Liver (tissue), 8 donors: ENCODE measurements at regions not wholly inside any gene's neighbourhood (a gene's known extent, or its start where the extent isn't known, plus 50 kb on each side); places are given as distances from the start of the nearest gene placed in this dataset.

ENCODE experiments used
- DNase-seq: peaks from one replicate; pipeline ENCODE4 v3.0.0-alpha.2; 2017; ENCODE audit warnings: low spot score
- H3K27ac ChIP-seq, 2 donors: one replicate each; pipeline ENCODE4 v1.7.0; 2013; ENCODE audit warnings: inconsistent platforms in 2 of 2, low read length in 2 of 2, control low read depth in 1 of 2, low read depth in 1 of 2, mild to moderate bottlenecking in 1 of 2
- H3K27me3 ChIP-seq, 4 donors: one replicate each; pipeline versions ENCODE4 v1.6.1 to v1.7.0; 2013; ENCODE audit warnings: low read length in 3 of 4, inconsistent platforms in 1 of 4, mild to moderate bottlenecking in 1 of 4, moderate library complexity in 1 of 4; ENCODE audit not compliant: control insufficient read depth in 4 of 4, insufficient read depth in 4 of 4
- H3K36me3 ChIP-seq, 4 donors: one replicate each; pipeline versions ENCODE4 v1.6.1 to v1.7.0; 2013; ENCODE audit warnings: low read length in 3 of 4, mild to moderate bottlenecking in 3 of 4, low read depth in 1 of 4, moderate library complexity in 1 of 4; ENCODE audit not compliant: control insufficient read depth in 4 of 4, insufficient read depth in 3 of 4
- H3K4me1 ChIP-seq, 4 donors: one replicate each; pipeline versions ENCODE4 v1.6.1 to v1.7.0; 2013; ENCODE audit warnings: low read length in 3 of 4, mild to moderate bottlenecking in 3 of 4, moderate library complexity in 1 of 4; ENCODE audit not compliant: control insufficient read depth in 4 of 4, insufficient read depth in 4 of 4
- H3K4me3 ChIP-seq, 3 donors: one replicate each; pipeline versions ENCODE4 v1.6.1 to v1.7.0; 2013; ENCODE audit warnings: low read length in 3 of 3, control low read depth in 1 of 3, low read depth in 1 of 3, mild to moderate bottlenecking in 1 of 3
- H3K9ac ChIP-seq, 2 donors: one replicate each; pipeline ENCODE4 v1.7.0; 2013; ENCODE audit warnings: low read length in 2 of 2, mild to moderate bottlenecking in 2 of 2, moderate library complexity in 2 of 2, control low read depth in 1 of 2, low read depth in 1 of 2
- H3K9me3 ChIP-seq, 4 donors: one replicate each; pipeline versions ENCODE4 v1.6.1 to v1.7.0; 2013; ENCODE audit warnings: low read length in 3 of 4; ENCODE audit not compliant: control insufficient read depth in 4 of 4
- ATF3 ChIP-seq: IDR thresholded peaks from 2 replicates; pipeline ENCODE4 v1.6.1; 2016; ENCODE audit warnings: antibody characterized with exemption
- CTCF ChIP-seq: fragments of 150-350 bp; IDR thresholded peaks from 2 replicates; pipeline ENCODE4 v1.5.1; 2017; ENCODE audit warnings: improper control_type of control experiment, low read depth, low read length; ENCODE audit not compliant: missing input control
- FOXA1 ChIP-seq: IDR thresholded peaks from 2 replicates; pipeline ENCODE4 v1.6.1; 2016; ENCODE audit warnings: antibody characterized with exemption
- FOXA2 ChIP-seq: IDR thresholded peaks from 2 replicates; pipeline ENCODE4 v1.6.1; 2016; ENCODE audit warnings: antibody characterized with exemption
- GABPA ChIP-seq, 2 donors: IDR thresholded peaks in 1 of 2; conservative IDR thresholded peaks in 1 of 2; 2 replicates each; pipeline ENCODE4 v1.6.1; 2016; ENCODE audit warnings: antibody characterized with exemption in 2 of 2, mild to moderate bottlenecking in 1 of 2, moderate library complexity in 1 of 2
- HNF4A ChIP-seq, 2 donors: conservative IDR thresholded peaks; 2 replicates each; pipeline ENCODE4 v1.6.1; 2016; ENCODE audit warnings: antibody characterized with exemption in 2 of 2, mild to moderate bottlenecking in 2 of 2
- HNF4G ChIP-seq: IDR thresholded peaks from 2 replicates; pipeline ENCODE4 v1.6.1; 2016; ENCODE audit warnings: antibody characterized with exemption
- JUND ChIP-seq, 2 donors: IDR thresholded peaks; 2 replicates each; pipeline ENCODE4 v1.6.1; 2016; ENCODE audit warnings: antibody characterized with exemption in 2 of 2
- MAX ChIP-seq: IDR thresholded peaks from 2 replicates; pipeline ENCODE4 v1.6.1; 2016; ENCODE audit warnings: antibody characterized with exemption
- NR2F2 ChIP-seq: IDR thresholded peaks from 2 replicates; pipeline ENCODE4 v1.6.1; 2016; ENCODE audit warnings: antibody characterized with exemption
- RAD21 ChIP-seq, 2 donors: IDR thresholded peaks; 2 replicates each; pipeline ENCODE4 v1.6.1; 2016; ENCODE audit warnings: antibody characterized with exemption in 2 of 2, mild to moderate bottlenecking in 2 of 2
- REST ChIP-seq: IDR thresholded peaks from 2 replicates; pipeline ENCODE4 v1.6.1; 2016; ENCODE audit warnings: antibody characterized with exemption, mild to moderate bottlenecking
- RXRA ChIP-seq, 2 donors: IDR thresholded peaks; 2 replicates each; pipeline ENCODE4 v1.6.1; 2017 to 2018; ENCODE audit warnings: antibody characterized with exemption in 2 of 2, mild to moderate bottlenecking in 1 of 2
- SP1 ChIP-seq: IDR thresholded peaks from 2 replicates; pipeline ENCODE4 v1.6.1; 2018; ENCODE audit warnings: antibody characterized with exemption, mild to moderate bottlenecking
- TAF1 ChIP-seq: conservative IDR thresholded peaks from 2 replicates; pipeline ENCODE4 v1.6.1; 2016; ENCODE audit warnings: antibody characterized with exemption, mild to moderate bottlenecking
- YY1 ChIP-seq: IDR thresholded peaks from 2 replicates; pipeline ENCODE4 v1.6.1; 2016; ENCODE audit warnings: antibody characterized with exemption, mild to moderate bottlenecking
- ZBTB33 ChIP-seq: IDR thresholded peaks from 2 replicates; pipeline ENCODE4 v1.6.1; 2016; ENCODE audit warnings: antibody characterized with exemption
- WGBS: extraction: QIAGEN DNeasy Blood & Tissue Kit; methylation state at CpG from one replicate; pipeline ENCODE4 v1.1.7; 2013; 5-methylcytosine and 5-hydroxymethylcytosine counted together
- donor health status: healthy.
- donor health status: healthy.
- donor health status: healthy.
- donor health status: healthy.
- donor health status: healthy.

- TF ChIP-seq HNF4A (conservative IDR thresholded peaks at IDR 0.05) (no peak), FOXA1 (no peak), NR2F2 (no peak), MAX (no peak), RAD21 (IDR thresholded peaks at IDR 0.05) (no peak), ATF3 (no peak), FOXA2 (no peak)
Measured at GRCh38 chr11:128374026-128374425, 213.3 kb downstream of the ETS1 start (continued).

GRCh38 chr11:128372977-128373376 lies 214.4 kb downstream of the ETS1 start:
- 81% methylated on average over 1 of the region's 1 CpG for WGBS
- H3K4me3 ChIP-seq = no peak overlapping the region
- H3K36me3 ChIP-seq = no peaks in the 10 kb centered on the region
- H3K27ac ChIP-seq = no peak overlapping the region
- no peak for DNase-seq
- no peaks in the 10 kb centered on the region for H3K9me3 ChIP-seq
- H3K4me1 ChIP-seq = no peaks in the 10 kb centered on the region
- no peak for TF ChIP-seq HNF4G
- no peak for TF ChIP-seq FOXA2
- no peak for TF ChIP-seq ZBTB33
- no peak for TF ChIP-seq NR2F2
- TF ChIP-seq CTCF = no peak
- no peak for TF ChIP-seq TAF1
- no peak for TF ChIP-seq YY1
- TF ChIP-seq SP1 = no peak
- no peak for TF ChIP-seq JUND (IDR thresholded peaks at IDR 0.05)
- TF ChIP-seq REST = no peak
- no peak for TF ChIP-seq MAX
- no peak for TF ChIP-seq ATF3
- no peak for TF ChIP-seq RXRA (IDR thresholded peaks at IDR 0.05)
- TF ChIP-seq RAD21 (IDR thresholded peaks at IDR 0.05) = no peak
- no peak for TF ChIP-seq GABPA (IDR thresholded peaks at IDR 0.05 in 1 of 2, conservative IDR thresholded peaks at IDR 0.05 in 1 of 2)
- H3K27me3 ChIP-seq = no peaks in the 10 kb centered on the region
- H3K9ac ChIP-seq = no peak overlapping the region
